Stimulated activated CD4-positive, alpha-beta T cell treated with anti-CD3 and anti-CD28 coated beads, Interleukin-12 subunit alpha, Interleukin-12 subunit beta, amount 100 ng/mL, for 48 hours (primary cell): ENCODE measurements at regions not wholly inside any gene's neighbourhood (a gene's known extent, or its start where the extent isn't known, plus 50 kb on each side); places are given as distances from the start of the nearest gene placed in this dataset.

ENCODE experiments used
- DNase-seq, 3 donors: peaks; one replicate each; pipeline ENCODE4 v3.0.0-alpha.2; 2020; ENCODE audit warnings: low read depth in 2 of 3, low spot score in 1 of 3

DNA sequence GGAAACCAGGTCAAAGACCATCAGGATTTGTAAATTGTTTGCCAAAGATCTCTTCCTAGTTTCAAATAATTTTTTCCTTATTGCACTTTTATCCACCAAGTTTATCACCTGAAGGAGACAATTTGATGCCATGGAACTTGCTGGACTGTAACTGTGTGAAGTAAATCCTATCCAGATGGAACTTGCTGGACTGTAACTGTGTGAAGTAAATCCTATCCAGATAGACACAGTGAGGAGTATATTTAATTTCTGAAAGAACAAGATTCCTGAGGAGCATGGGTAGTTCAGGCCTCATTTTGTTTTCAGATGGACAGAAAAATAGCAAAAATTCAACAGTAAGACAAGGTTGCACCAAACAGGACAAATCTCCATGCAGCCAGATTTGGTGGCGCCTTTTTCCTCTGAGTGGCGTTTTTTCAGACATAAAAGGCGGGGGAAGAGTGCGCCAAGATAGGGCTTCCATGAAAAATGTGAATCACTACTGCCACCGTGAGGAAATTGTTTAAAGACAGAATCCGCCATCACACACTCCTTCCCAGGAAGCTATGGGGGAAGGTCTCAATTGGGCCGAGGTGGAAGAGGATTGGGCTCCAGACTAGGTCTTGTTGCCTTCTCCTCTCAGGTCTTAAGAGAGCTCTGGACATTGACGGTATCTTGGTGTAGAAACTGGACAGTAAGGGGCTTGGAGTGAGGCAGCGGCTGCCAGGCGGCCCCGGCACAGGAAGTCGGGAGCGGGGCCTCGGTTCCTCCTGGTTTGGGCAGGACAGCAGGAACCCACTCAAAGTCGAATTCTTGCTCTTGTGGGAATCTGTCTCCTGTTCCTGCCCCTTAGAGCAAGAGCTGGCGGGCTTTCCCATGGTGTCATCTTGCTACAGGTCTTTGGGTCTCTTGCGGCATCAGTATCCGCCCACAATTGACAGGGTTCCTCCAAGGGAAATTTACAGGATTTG lies 234.7 kb downstream of the OR13H1 start:
- DNase-seq, result peak in 1 of 3 donors; percentile 72

GRCh38 chrX:131779306-131779705 lies 235.4 kb downstream of the OR13H1 start:
- no peak for DNase-seq

GRCh38 chrX:131779741-131780140 lies 235.9 kb downstream of the OR13H1 start:
- DNase-seq, result no peak

- DNase-seq, result no peak
Observed at GRCh38 chrX:131782646-131783045, 238.8 kb downstream of the OR13H1 start.

GRCh38 chrX:131783555-131784308 lies 239.4 kb upstream of the STK26 start:
- DNase-seq, result peak in 1 of 3 donors; percentile 83

DNA sequence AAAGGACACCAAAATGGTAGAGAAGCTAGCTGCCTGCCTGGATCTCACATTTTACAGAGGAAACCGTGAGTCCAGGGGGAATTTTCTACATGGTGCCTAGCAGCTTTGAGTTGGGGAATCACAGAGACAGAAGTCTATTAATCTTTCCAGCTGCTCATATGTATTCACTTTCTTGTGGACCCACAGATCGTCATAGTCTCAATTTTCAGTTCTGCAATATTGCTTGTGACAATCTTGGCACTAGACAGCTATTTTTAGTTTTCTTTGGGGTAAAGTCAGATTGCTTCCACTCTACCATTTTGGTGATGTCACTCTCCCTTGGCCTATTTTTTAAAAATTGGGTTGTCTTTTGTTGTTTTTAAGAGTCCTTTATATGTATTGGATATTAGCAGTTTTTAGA lies 233.4 kb upstream of the STK26 start:
- no peak for DNase-seq

DNA sequence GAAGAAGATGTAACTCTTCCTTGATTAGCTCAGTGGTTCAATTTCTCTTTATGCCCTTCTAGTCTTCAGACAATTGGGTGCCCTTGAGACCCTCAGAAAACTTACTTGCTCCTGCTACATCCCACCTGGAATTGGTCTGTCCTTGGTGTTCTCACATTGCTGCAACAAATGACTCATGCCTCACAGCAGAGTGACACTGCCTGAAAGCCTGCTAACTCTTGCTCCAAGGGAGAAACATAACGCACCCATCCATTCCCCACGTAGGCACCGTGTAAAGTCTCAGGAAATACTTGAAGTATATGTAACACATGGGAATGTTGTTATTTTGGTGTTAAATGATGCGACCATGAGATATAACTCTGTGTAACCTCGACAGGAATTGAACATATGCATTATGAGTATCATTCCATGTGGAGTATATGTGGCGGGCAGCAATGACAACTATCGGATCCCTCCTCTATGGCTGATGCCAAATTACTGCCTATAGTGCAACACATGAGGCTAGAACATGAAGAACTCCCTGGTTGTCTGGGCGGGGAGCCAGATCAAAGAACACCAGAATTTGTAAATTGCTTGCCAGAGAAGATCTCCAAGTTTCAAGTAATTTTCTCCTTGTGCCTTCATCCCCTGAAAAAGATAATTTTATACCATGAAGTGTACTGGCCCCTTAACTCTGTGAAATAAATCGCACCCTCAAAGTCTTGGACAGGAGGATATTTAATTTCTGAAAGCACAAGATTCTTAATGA lies 231.3 kb upstream of the STK26 start:
- DNase-seq, result no peak

GRCh38 chrX:131792356-131792749 lies 230.7 kb upstream of the STK26 start:
- peak in 1 of 3 donors; percentile 86 for DNase-seq

GRCh38 chrX:131792789-131793462 lies 230.2 kb upstream of the STK26 start:
- DNase-seq, result peak in 1 of 3 donors; percentile 82

DNA sequence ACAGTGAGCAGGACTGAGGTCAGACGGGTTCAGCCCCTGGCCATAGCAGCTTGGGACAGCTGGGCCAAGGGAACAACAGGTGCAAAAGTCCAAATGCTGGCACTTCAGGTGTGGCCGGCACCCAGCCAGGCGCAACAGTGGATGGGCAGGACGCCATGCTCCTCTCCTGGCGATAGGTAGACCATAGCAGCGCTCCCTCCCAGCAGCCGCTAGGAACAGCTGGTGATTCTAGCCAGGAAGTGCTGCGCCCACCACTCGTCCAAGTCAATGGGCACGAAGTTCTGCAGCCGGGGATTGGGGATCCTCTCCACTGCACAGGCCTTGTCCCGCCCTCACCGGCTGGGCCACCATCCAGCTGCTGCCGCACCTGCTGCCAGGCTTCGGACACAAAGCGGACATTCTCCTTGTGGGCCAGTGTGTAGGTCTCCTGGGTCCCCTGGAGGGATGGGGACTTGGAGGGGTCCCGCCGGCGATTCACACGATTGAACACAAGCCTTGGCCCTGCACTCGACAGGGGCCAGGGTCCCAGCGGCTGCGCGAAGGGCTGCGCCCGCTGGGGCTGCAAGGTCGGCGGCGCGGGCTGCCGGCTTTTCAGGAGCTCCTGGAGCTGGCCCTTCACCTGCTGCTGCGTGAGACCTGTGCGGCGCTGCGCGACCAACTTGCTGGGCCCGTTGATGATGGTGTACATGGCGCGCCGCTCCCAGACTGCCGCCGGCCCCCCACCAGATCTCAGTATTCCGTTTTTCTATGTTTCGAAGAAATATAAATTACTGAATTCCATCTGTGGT lies 227.5 kb upstream of the STK26 start:
- DNase-seq, result no peak

DNA sequence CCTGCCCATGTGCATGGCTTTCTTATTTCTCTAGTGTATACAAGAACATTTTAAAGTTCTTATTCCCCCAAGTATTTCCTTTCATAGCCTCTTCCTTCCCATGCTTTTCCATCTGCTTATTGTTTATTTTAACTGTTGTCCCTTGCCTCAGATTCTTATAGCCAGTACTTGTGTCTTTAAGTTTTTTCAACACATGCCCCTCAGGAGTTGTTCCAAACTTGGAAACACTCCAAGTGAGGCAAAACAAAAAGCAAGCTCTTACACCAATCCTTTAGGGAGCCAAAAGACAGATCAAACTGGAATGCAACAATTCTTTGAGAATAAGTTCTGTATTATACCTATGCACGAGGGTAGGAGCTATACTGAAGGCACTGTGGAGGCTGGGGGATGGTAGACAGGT lies 222.0 kb upstream of the STK26 start:
- no peak for DNase-seq

GRCh38 chrX:131801911-131802310 lies 221.2 kb upstream of the STK26 start:
- DNase-seq, result no peak

DNA sequence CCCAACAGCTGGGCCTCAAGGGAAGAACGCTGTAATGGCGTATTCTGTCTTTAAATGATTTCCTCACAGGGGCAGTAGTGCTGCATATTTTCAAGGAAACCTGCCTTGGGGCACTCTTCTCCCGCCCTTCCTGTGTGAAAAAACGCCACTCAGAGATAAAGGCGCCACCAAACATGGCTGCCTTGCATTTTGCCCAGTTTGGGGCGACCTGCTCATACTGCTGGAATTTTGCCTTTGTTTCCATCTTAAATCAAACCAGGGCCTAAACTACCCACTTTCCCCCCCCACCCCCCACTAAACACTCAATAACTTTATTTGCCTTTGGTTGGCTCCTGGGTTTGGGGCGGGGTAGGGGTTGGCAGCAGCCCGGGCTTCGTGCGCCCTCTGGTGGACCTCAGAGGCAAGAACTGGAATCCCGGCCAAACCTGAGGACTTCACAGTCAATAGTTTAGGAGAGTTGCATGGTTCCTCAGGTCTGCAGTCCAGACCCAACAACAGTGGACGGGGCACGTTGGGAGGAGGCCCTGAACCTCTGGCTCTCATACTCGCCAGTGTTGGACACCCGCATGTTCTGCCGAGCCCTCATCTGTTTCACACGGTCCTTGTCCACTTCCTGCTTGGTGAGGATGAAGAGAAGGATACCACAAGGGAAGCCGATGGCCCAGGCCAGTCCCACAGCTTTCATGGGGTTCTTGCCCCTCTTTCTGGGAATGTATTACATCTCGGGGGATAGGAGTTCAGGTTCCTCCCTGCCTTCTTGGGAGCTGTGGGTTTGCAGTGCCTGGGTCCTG lies 220.1 kb upstream of the STK26 start:
- peak in 2 of 3 donors; percentile 22 to 61 for DNase-seq

DNA sequence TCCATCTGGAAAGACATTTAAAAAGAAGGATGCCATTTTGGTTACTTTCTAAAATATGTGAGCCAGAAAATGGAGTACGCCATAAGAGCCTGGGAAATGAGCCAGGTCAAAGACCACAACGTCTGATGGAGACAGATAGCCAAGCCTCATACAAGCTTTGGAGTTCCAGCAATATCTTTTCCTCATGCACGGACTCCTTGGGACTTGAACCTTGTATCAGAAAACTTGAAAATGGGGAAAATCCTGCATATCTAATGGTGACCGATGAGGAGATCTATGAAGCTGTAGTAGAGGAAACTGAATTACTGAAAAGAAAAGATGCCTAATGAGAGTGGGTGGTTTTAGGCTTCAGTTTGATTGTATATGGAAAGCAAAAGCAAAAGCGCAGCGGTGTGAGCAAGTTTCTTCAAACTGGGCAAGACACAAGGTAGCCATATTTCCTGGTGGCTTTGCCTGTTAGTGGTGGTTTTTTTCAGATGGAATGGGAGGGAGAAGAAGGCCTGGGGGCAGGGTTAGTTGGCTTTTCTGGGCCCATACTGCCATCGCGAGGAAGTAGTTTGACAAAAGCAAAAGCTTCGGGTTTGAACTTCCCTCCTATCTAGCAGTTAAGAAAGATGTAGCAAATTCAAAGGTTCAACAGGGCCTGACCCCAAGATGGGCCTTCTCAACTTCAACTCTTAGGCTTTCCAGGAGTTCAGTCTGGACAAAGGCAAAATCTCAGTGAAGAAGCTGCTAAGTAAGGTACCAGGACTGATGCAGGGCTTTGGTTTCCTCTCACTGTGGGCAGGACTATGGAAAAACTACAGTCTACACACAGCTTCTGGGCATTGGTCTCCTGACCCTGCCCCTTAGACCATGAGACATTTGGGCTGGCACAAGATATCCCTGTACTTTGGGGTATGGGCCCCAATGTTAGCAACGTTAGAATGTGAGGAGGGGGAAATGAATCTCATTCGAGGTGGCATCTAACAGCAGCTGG lies 210.0 kb upstream of the STK26 start:
- DNase-seq, result peak; percentile 39 to 86 (median 48)

- DNase-seq, result peak in 2 of 3 donors; percentile 52 to 88
Observed at GRCh38 chrX:131816551-131817136, 206.5 kb upstream of the STK26 start.

DNA sequence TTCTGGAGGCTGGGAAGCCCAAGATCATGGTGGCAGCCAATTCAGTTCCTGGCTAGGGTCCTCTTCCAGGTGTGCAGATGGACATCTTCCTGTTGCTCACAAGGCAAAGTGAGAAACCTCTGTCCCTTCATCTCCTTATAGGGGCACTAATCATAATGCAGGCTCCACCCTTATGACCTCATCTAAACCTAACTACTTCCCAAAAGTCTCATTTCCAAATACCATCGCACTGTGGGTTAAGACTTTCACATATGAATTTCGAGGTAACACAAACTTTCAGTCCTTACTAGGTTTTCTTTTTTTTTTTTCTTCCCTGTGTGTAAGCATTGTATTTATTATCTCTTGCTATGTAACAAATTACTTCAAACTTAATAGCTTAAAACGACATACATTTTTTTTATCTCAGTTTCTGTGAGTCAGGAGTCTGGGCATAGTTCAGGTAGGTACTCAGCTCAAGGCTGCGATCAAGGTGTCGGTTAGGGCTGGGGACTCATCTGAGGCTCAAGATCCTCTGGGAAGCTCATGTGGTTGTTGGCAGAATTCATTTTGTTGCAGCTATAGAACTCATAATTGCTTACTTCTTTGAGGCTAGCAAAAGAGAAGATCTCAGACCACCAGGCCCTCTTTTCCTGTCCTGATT lies 204.7 kb upstream of the STK26 start:
- DNase-seq, result no peak

DNA sequence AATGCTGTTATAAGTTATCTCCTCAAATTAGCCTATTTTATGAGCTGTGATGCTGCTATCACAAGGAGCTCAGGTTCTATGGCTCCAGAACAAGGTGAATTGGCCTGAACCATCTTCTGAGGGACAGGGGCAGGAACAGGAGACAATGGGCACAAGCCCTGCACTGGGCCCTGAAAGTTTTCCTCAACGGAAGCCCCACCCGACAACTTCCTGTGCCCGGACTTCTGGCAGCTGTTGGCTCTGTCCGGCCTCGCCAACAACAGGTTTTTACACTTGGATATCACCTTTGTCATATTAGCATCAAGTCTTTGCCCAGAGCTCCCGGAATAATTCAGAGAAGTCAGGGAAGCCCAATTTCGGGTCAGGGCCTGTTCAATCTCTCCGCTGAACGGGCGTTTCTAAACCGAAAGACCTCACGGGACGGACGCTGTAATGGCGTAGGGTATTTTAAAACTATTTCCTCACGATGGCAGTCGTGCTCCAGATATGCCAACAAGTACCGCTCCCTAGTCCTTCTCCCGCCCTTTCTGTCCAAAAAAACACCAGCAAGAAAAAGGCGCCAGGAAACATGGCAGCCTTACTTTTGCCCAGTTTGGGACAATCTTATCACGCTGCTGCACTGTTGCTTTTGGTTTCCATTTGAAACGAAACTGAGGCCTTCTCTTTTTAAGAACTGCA lies 201.0 kb upstream of the STK26 start:
- DNase-seq, result peak in 1 of 3 donors; percentile 79
